Activated CD8-positive, alpha-beta memory T cell treated with anti-CD3 and anti-CD28 coated beads, Interleukin-2, amount 10 ng/mL, durations not matched to agents 7 days and 5 days (primary cell): ENCODE measurements at regions not wholly inside any gene's neighbourhood (a gene's known extent, or its start where the extent isn't known, plus 50 kb on each side); places are given as distances from the start of the nearest gene placed in this dataset.

ENCODE experiments used
- ATAC-seq: fragments of 150-1000 bp; cut with Tn5 transposase; one replicate; pipeline ENCODE4 v1.10.0; 2021; ENCODE audit warnings: moderate library complexity
- CTCF ChIA-PET: fragments of 350-600 bp; sonication (Branson Sonifier 250); formaldehyde crosslinking; loops from one replicate; lab custom pipeline; 2021; ENCODE audit warnings: antibody characterized with exemption; lab: Charles Lee
- DNase-seq: peaks from one replicate; pipeline ENCODE4 v3.0.0-alpha.2; 2020
- H3K27ac Mint-ChIP-seq: one replicate; pipeline ENCODE4 v1.8.0; 2021; ENCODE audit warnings: mild to moderate bottlenecking, mixed read lengths
- H3K27me3 Mint-ChIP-seq: one replicate; pipeline ENCODE4 v1.8.0; 2021; ENCODE audit warnings: mixed read lengths
- H3K36me3 Mint-ChIP-seq: one replicate; pipeline ENCODE4 v1.8.0; 2021; ENCODE audit warnings: mild to moderate bottlenecking, mixed read lengths
- H3K4me1 Mint-ChIP-seq: one replicate; pipeline ENCODE4 v1.8.0; 2021; ENCODE audit warnings: mixed read lengths
- H3K4me3 Mint-ChIP-seq: one replicate; pipeline ENCODE4 v1.8.0; 2021; ENCODE audit warnings: mild to moderate bottlenecking, moderate library complexity, mixed read lengths
- H3K9me3 Mint-ChIP-seq: one replicate; pipeline ENCODE4 v1.8.0; 2022; ENCODE audit warnings: low read depth, mixed read lengths

GRCh38 chr1:208809876-208810275 is 565.7 kb upstream of the PLXNA2 start:
- CTCF ChIA-PET, result no interaction called here
- Mint-ChIP-seq H3K36me3 (no peaks in the 10 kb centered on the region), H3K27ac (no peak overlapping the region), H3K4me3 (no peak overlapping the region), H3K9me3 (no peaks in the 10 kb centered on the region), H3K4me1 (no peaks in the 10 kb centered on the region), H3K27me3 (no peaks in the 10 kb centered on the region)
- DNase-seq (no peak), ATAC-seq (no peak)

- Mint-ChIP-seq H3K4me3 (no peak overlapping the region), H3K27me3 (no peaks in the 10 kb centered on the region), H3K27ac (no peak overlapping the region)
Measured at GRCh38 chr1:208818770-208819445, 574.7 kb upstream of the PLXNA2 start.

GRCh38 chr1:208820580-208821212 is 576.5 kb upstream of the PLXNA2 start:
- DNase-seq (no peak), ATAC-seq (no peak)
- Mint-ChIP-seq H3K4me1 (no peaks in the 10 kb centered on the region), H3K9me3 (no peaks in the 10 kb centered on the region), H3K27me3 (no peaks in the 10 kb centered on the region), H3K27ac (no peak overlapping the region), H3K4me3 (no peak overlapping the region), H3K36me3 (no peaks in the 10 kb centered on the region)
- CTCF ChIA-PET, result no interaction called here

More at GRCh38 chr1:208818770-208819445, 574.7 kb upstream of the PLXNA2 start:
- CTCF ChIA-PET, result no interaction called here
- DNase-seq, result no peak
- ATAC-seq, result no peak
- H3K9me3 Mint-ChIP-seq, result no peaks in the 10 kb centered on the region
- H3K36me3 Mint-ChIP-seq, result no peaks in the 10 kb centered on the region
- no peaks in the 10 kb centered on the region for H3K4me1 Mint-ChIP-seq

DNA sequence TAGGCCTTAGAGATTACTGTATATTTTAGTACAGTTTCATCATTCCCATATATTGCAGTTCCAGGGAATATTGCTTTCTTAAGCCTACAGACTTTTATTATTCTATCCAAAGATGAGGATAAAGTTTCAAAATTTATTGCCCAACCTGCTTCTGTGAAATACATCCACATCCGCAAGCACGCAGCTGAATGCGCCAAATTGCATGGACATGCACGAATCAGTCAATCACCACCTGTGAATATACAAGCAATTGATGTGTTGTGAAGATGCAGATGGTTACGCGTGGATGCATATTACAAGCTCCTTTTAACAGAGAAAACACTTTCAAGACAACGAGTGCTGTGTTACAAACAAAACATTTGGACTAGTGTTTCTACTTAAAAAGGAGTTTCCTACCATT is 577.8 kb upstream of the PLXNA2 start:
- H3K36me3 Mint-ChIP-seq, result no peaks in the 10 kb centered on the region
- ATAC-seq (no peak), DNase-seq (no peak)
- H3K4me1 Mint-ChIP-seq, result no peaks in the 10 kb centered on the region
- no peak overlapping the region for H3K27ac Mint-ChIP-seq
- no peak overlapping the region for H3K4me3 Mint-ChIP-seq
- no peaks in the 10 kb centered on the region for H3K27me3 Mint-ChIP-seq
- CTCF ChIA-PET, result no interaction called here
- H3K9me3 Mint-ChIP-seq, result no peaks in the 10 kb centered on the region

GRCh38 chr1:208825300-208825699 is 581.1 kb upstream of the PLXNA2 start:
- ATAC-seq (no peak), DNase-seq (no peak)
- no peaks in the 10 kb centered on the region for H3K27me3 Mint-ChIP-seq
- CTCF ChIA-PET, result no interaction called here
- H3K4me3 Mint-ChIP-seq, result no peak overlapping the region
- no peak overlapping the region for H3K27ac Mint-ChIP-seq
- no peaks in the 10 kb centered on the region for H3K9me3 Mint-ChIP-seq
- H3K36me3 Mint-ChIP-seq, result no peaks in the 10 kb centered on the region
- H3K4me1 Mint-ChIP-seq, result no peaks in the 10 kb centered on the region

- H3K9me3 Mint-ChIP-seq, result no peaks in the 10 kb centered on the region
- CTCF ChIA-PET, result no interaction called here
- ATAC-seq, result no peak
- H3K4me1 Mint-ChIP-seq, result no peaks in the 10 kb centered on the region
- DNase-seq, result no peak
- no peak overlapping the region for H3K27ac Mint-ChIP-seq
- H3K4me3 Mint-ChIP-seq, result no peak overlapping the region
- H3K27me3 Mint-ChIP-seq, result no peaks in the 10 kb centered on the region
- no peaks in the 10 kb centered on the region for H3K36me3 Mint-ChIP-seq
Measured at GRCh38 chr1:208829595-208829994, 585.4 kb upstream of the PLXNA2 start.

DNA sequence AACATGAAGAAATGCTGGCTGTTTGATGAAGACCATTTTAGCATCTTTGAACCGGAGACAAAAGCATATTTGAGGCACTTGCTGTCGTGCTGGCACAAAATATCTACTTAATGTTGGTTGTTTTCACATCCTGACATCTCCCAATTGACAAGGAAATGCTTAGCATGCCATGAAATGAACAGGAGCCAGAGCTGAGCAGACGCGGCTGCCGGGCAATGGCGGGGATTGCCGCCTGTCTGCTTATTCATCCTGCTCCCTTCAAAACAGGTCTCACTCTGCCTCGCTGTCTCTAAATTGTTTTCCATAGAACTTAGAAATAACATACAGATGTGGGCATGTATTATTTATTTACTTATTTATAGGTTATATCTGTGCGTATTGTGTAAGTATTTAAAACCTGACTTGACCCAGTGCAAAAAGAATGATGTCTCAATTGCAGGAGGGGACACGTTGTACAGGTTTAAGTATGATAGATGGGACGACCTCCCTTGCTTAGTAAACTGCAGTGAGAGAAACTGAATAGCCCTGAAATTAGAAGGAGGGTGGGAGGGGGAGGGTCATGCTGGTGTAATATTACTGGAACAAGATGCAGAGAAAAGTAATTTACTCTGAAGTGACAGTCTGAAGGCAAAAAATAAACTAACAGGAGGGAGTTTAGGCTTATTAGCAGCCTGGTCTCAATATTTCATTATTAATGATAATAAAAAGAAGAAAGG is 590.4 kb upstream of the PLXNA2 start:
- CTCF ChIA-PET, result no interaction called here
- no peaks in the 10 kb centered on the region for H3K36me3 Mint-ChIP-seq

GRCh38 chr1:208835097-208835463 is 590.9 kb upstream of the PLXNA2 start:
- H3K4me3 Mint-ChIP-seq, result no peak overlapping the region
- no peak for DNase-seq
- CTCF ChIA-PET, result no interaction called here
- no peaks in the 10 kb centered on the region for H3K4me1 Mint-ChIP-seq
- H3K27ac Mint-ChIP-seq, result no peak overlapping the region
- H3K27me3 Mint-ChIP-seq, result no peaks in the 10 kb centered on the region
- no peak for ATAC-seq
- H3K9me3 Mint-ChIP-seq, result no peaks in the 10 kb centered on the region
- no peaks in the 10 kb centered on the region for H3K36me3 Mint-ChIP-seq

More for the DNA sequence above, 590.4 kb upstream of the PLXNA2 start:
- H3K4me3 Mint-ChIP-seq, result no peak overlapping the region
- H3K27ac Mint-ChIP-seq, result no peak overlapping the region
- no peaks in the 10 kb centered on the region for H3K4me1 Mint-ChIP-seq
- H3K27me3 Mint-ChIP-seq, result no peaks in the 10 kb centered on the region
- ATAC-seq (no peak), DNase-seq (no peak)
- H3K9me3 Mint-ChIP-seq, result no peaks in the 10 kb centered on the region

DNA sequence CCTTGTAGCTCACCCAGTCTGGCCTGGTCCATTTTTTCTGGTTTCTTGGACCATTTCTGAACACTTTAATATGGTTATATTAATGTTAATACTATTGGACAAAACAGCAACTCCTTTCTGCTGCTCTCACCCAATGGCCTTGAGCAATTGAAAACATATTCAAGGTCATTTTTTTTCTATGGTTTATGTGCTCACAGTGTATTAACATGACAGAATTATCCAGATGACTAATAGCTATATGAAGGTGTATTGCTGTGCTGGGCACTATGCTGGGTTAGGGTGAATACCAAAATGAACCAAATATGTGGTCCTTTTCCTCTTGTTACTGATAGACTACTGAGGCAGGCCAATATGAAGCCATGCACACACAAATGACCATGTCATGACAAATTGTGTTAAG is 591.6 kb upstream of the PLXNA2 start:
- Mint-ChIP-seq H3K9me3 (no peaks in the 10 kb centered on the region), H3K27me3 (no peaks in the 10 kb centered on the region), H3K4me3 (no peak overlapping the region), H3K4me1 (no peaks in the 10 kb centered on the region), H3K36me3 (no peaks in the 10 kb centered on the region), H3K27ac (no peak overlapping the region)
- DNase-seq (no peak), ATAC-seq (no peak)
- CTCF ChIA-PET, result no interaction called here

DNA sequence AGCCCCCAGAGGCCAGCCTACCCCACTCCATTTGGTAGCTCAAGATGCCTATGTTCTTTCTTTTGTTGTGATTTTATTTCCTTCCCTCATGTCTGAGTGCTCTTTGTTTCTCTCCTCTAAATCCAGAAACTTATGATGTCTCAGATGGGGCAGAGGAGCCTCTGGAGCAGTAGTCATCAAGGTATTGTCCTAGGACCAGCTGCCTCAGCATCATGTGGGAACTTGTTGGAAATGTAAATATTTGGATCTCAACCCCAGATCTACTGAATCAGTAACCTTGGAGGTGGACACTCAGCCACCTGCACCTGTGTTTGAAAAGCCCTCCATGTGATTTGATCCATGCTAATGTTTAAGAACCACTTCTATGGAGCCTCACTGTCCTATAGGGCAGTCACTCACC is 593.1 kb upstream of the PLXNA2 start:
- Mint-ChIP-seq H3K27me3 (no peaks in the 10 kb centered on the region), H3K4me3 (no peak overlapping the region), H3K27ac (no peak overlapping the region), H3K36me3 (no peaks in the 10 kb centered on the region), H3K4me1 (no peaks in the 10 kb centered on the region), H3K9me3 (no peaks in the 10 kb centered on the region)
- ATAC-seq (no peak), DNase-seq (no peak)
- CTCF ChIA-PET, result no interaction called here

DNA sequence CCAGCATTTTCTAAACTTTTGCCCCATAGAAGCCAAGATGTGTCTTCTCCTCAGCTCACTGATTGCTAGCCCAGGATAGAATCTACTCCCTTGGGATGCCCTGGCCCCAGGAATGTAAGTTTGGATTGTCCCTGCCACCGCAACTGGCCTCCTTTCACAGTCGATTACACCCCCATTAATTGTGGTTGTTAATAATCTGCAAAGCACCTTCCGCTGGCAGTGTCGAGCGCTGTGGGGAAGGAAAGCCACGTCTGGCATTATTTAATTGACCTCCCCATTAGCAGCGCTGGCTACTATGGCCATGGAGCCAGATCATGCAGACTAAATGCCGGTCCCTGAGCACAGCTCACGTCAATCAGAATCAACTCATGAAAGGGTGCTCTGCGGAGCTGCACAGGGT is 597.3 kb upstream of the PLXNA2 start:
- H3K27ac Mint-ChIP-seq, result no peak overlapping the region
- no peaks in the 10 kb centered on the region for H3K9me3 Mint-ChIP-seq
- ATAC-seq (no peak), DNase-seq (no peak)
- no peaks in the 10 kb centered on the region for H3K4me1 Mint-ChIP-seq
- CTCF ChIA-PET, result no interaction called here
- no peak overlapping the region for H3K4me3 Mint-ChIP-seq
- no peaks in the 10 kb centered on the region for H3K27me3 Mint-ChIP-seq
- H3K36me3 Mint-ChIP-seq, result no peaks in the 10 kb centered on the region

DNA sequence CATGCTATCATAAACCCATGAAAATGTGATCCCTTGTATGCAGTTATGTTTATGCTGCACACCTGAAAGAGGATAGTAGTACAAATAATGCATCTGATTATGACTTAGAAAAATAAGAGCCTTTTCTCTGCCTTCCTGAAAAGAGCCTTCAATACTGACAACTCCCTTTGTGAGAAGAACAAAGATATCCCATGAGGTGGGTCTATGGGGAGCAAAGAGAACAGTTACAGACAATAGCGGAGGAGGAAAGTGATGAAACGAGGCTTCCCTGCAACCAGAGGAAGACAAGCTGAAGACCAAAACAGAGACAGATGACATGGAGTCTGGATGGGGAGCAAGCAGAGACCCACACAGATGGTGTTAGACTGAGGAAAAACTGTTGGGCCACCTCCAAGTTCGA is 598.3 kb upstream of the PLXNA2 start:
- Mint-ChIP-seq H3K27me3 (no peaks in the 10 kb centered on the region), H3K4me1 (no peaks in the 10 kb centered on the region), H3K9me3 (no peaks in the 10 kb centered on the region), H3K36me3 (no peaks in the 10 kb centered on the region), H3K4me3 (no peak overlapping the region), H3K27ac (no peak overlapping the region)
- no peak for ATAC-seq
- no peak for DNase-seq
- CTCF ChIA-PET, result no interaction called here

GRCh38 chr1:208844158-208844557 is 600.0 kb upstream of the PLXNA2 start:
- H3K4me3 Mint-ChIP-seq, result no peak overlapping the region
- ATAC-seq (no peak), DNase-seq (no peak)
- H3K36me3 Mint-ChIP-seq, result no peaks in the 10 kb centered on the region
- H3K4me1 Mint-ChIP-seq, result no peaks in the 10 kb centered on the region
- CTCF ChIA-PET, result no interaction called here
- H3K9me3 Mint-ChIP-seq, result no peaks in the 10 kb centered on the region
- no peaks in the 10 kb centered on the region for H3K27me3 Mint-ChIP-seq
- no peak overlapping the region for H3K27ac Mint-ChIP-seq

GRCh38 chr1:208848854-208849253 is 604.7 kb upstream of the PLXNA2 start:
- no peaks in the 10 kb centered on the region for H3K36me3 Mint-ChIP-seq
- H3K27ac Mint-ChIP-seq, result no peak overlapping the region
- CTCF ChIA-PET, result no interaction called here
- H3K4me1 Mint-ChIP-seq, result no peaks in the 10 kb centered on the region
- ATAC-seq, result no peak
- no peaks in the 10 kb centered on the region for H3K27me3 Mint-ChIP-seq
- H3K9me3 Mint-ChIP-seq, result no peaks in the 10 kb centered on the region
- no peak for DNase-seq
- no peak overlapping the region for H3K4me3 Mint-ChIP-seq
